ENCODE measurements at regions not wholly inside any gene's neighbourhood (a gene's known extent, or its start where the extent isn't known, plus 50 kb on each side); places are given as distances from the start of the nearest gene placed in this dataset.

GRCh38 chr2:15107137-15107536, 454.0 kb downstream of the NBAS start:
- Mint-ChIP-seq H3K27me3 (ENCODE audit: unreplicated experiment) (peaks cover 3% of the 10 kb centered on the region), H3K9me3 (ENCODE audit: unreplicated experiment) (peaks cover 5% of the 10 kb centered on the region), H3K4me3 (ENCODE audit: unreplicated experiment) (no peak overlapping the region), H3K4me1 (ENCODE audit: low read depth, unreplicated experiment) (no peaks in the 10 kb centered on the region), H3K36me3 (ENCODE audit: unreplicated experiment) (peaks cover 10% of the 10 kb centered on the region), H3K27ac (ENCODE audit: unreplicated experiment) (no peak overlapping the region)
- DNase-seq, result no peak
- TF ChIP-seq, protein P1, sequence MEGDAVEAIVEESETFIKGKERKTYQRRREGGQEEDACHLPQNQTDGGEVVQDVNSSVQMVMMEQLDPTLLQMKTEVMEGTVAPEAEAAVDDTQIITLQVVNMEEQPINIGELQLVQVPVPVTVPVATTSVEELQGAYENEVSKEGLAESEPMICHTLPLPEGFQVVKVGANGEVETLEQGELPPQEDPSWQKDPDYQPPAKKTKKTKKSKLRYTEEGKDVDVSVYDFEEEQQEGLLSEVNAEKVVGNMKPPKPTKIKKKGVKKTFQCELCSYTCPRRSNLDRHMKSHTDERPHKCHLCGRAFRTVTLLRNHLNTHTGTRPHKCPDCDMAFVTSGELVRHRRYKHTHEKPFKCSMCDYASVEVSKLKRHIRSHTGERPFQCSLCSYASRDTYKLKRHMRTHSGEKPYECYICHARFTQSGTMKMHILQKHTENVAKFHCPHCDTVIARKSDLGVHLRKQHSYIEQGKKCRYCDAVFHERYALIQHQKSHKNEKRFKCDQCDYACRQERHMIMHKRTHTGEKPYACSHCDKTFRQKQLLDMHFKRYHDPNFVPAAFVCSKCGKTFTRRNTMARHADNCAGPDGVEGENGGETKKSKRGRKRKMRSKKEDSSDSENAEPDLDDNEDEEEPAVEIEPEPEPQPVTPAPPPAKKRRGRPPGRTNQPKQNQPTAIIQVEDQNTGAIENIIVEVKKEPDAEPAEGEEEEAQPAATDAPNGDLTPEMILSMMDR (IDR thresholded peaks at IDR 0.05; ENCODE audit: partially characterized antibody, unreplicated experiment), result no peak

DNA sequence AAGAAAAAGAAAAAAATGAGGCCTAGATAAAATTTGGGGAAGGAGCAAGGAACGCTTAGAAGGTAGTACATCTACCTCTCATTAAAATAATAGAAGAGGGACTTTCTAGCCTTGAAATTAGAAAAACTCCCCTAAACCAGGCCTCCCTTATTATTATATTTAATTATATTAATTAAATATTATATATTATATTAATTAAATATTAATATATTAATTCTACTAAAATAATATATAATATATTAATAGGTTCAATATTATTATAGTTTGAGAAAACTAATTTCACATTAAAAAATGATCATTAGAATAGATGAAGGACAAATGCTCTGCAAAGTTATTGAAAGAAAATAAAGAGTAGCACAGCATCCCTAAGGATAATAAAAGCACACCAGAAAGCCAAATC, 449.4 kb downstream of the NBAS start:
- H3K4me3 Mint-ChIP-seq (ENCODE audit: unreplicated experiment), result no peak overlapping the region
- peaks cover 6% of the 10 kb centered on the region for H3K27me3 Mint-ChIP-seq (ENCODE audit: unreplicated experiment)
- TF ChIP-seq, protein P1 (IDR thresholded peaks at IDR 0.05; ENCODE audit: partially characterized antibody, unreplicated experiment), result no peak
- H3K9me3 Mint-ChIP-seq (ENCODE audit: unreplicated experiment), result peaks cover 12% of the 10 kb centered on the region
- H3K4me1 Mint-ChIP-seq (ENCODE audit: low read depth, unreplicated experiment), result no peaks in the 10 kb centered on the region
- no peak for DNase-seq
- H3K27ac Mint-ChIP-seq (ENCODE audit: unreplicated experiment), result no peak overlapping the region
- H3K36me3 Mint-ChIP-seq (ENCODE audit: unreplicated experiment), result peaks cover 25% of the 10 kb centered on the region

- Mint-ChIP-seq H3K9me3 (ENCODE audit: unreplicated experiment) (peaks cover 12% of the 10 kb centered on the region), H3K27ac (ENCODE audit: unreplicated experiment) (peak overlapping the region; percentile 19), H3K4me1 (ENCODE audit: low read depth, unreplicated experiment) (no peaks in the 10 kb centered on the region), H3K36me3 (ENCODE audit: unreplicated experiment) (peaks cover 25% of the 10 kb centered on the region), H3K27me3 (ENCODE audit: unreplicated experiment) (peaks cover 6% of the 10 kb centered on the region), H3K4me3 (ENCODE audit: unreplicated experiment) (no peak overlapping the region)
- TF ChIP-seq, protein P1 (IDR thresholded peaks at IDR 0.05; ENCODE audit: partially characterized antibody, unreplicated experiment), result no peak
- no peak for DNase-seq
These were observed 448.9 kb downstream of the NBAS start for GRCh38 chr2:15112216-15112615.

- H3K27me3 Mint-ChIP-seq (ENCODE audit: unreplicated experiment), result peaks cover 6% of the 10 kb centered on the region
- H3K4me1 Mint-ChIP-seq (ENCODE audit: low read depth, unreplicated experiment), result peaks cover under 1% of the 10 kb centered on the region
- peaks cover 12% of the 10 kb centered on the region for H3K9me3 Mint-ChIP-seq (ENCODE audit: unreplicated experiment)
- H3K4me3 Mint-ChIP-seq (ENCODE audit: unreplicated experiment), result no peak overlapping the region
- no peak overlapping the region for H3K27ac Mint-ChIP-seq (ENCODE audit: unreplicated experiment)
- DNase-seq, result no peak
- peaks cover 22% of the 10 kb centered on the region for H3K36me3 Mint-ChIP-seq (ENCODE audit: unreplicated experiment)
- TF ChIP-seq, protein P1 (IDR thresholded peaks at IDR 0.05; ENCODE audit: partially characterized antibody, unreplicated experiment), result no peak
These were observed 445.4 kb downstream of the NBAS start for GRCh38 chr2:15115776-15116175.

GRCh38 chr2:15116830-15117229, 444.3 kb downstream of the NBAS start:
- Mint-ChIP-seq H3K9me3 (ENCODE audit: unreplicated experiment) (peaks cover 9% of the 10 kb centered on the region), H3K27me3 (ENCODE audit: unreplicated experiment) (peaks cover 6% of the 10 kb centered on the region), H3K27ac (ENCODE audit: unreplicated experiment) (no peak overlapping the region), H3K4me1 (ENCODE audit: low read depth, unreplicated experiment) (peaks cover 3% of the 10 kb centered on the region), H3K4me3 (ENCODE audit: unreplicated experiment) (no peak overlapping the region), H3K36me3 (ENCODE audit: unreplicated experiment) (peaks cover 16% of the 10 kb centered on the region)
- TF ChIP-seq, protein P1 (IDR thresholded peaks at IDR 0.05; ENCODE audit: partially characterized antibody, unreplicated experiment), result no peak
- no peak for DNase-seq
